Right ventricle myocardium inferior (tissue), 1 donor: ENCODE measurements at regions not wholly inside any gene's neighbourhood (a gene's known extent, or its start where the extent isn't known, plus 50 kb on each side); places are given as distances from the start of the nearest gene placed in this dataset.
A peak's percentile ranks its signal among the peaks of the same experiment; 100 is the strongest.
"Not testable (repeated sequence)": the region's sequence is repeated elsewhere in the genome, so short reads cannot be mapped to it uniquely, and the experiment has no call there.

Source experiments
- ATAC-seq: fragments of 200-7000 bp; cut with Tn5 transposase; one replicate; pipeline ENCODE4 v1.9.1; 2020; ENCODE audit warnings: mild to moderate bottlenecking, moderate library complexity
- DNase-seq: peaks from one replicate; pipeline ENCODE4 v3.0.0; 2021; ENCODE audit errors: missing footprints
- intact Hi-C: fragments of 100-400 bp; cut with DNase I; formaldehyde crosslinking; loops from one replicate; pipeline ENCODE4 v1.11.0; 2022
- donor health status: DM: no; HTN: yes; CAD: no; lungs with severe emphysema.

- intact Hi-C loops, result no loop called here
- ATAC-seq (no peak), DNase-seq (no peak)
These were observed 167.6 kb upstream of the ELL2 start for GRCh38 chr5:96129276-96129675.

- DNase-seq, result no peak
- intact Hi-C loops, result no loop called here
- ATAC-seq, result no peak
These were observed 166.7 kb upstream of the ELL2 start for GRCh38 chr5:96128204-96128864.

GRCh38 chr5:96127538-96127937, 165.9 kb upstream of the ELL2 start:
- intact Hi-C loops, result no loop called here
- no peak for DNase-seq
- ATAC-seq, result no peak

GRCh38 chr5:96125231-96125891, 163.7 kb upstream of the ELL2 start:
- no peak for DNase-seq
- intact Hi-C loops, result no loop called here
- ATAC-seq, result peak; percentile 26

- DNase-seq, result no peak
- intact Hi-C loops, result no loop called here
- no peak for ATAC-seq
These were observed 162.9 kb upstream of the ELL2 start for GRCh38 chr5:96124589-96124988.

GRCh38 chr5:96123418-96123817, 161.8 kb upstream of the ELL2 start:
- ATAC-seq, result no peak
- DNase-seq, result no peak
- intact Hi-C loops, result no loop called here

- ATAC-seq (no peak), DNase-seq (no peak)
- intact Hi-C loops, result no loop called here
These were observed 159.7 kb upstream of the ELL2 start for GRCh38 chr5:96121364-96121763.

- intact Hi-C loops, result no loop called here
- no peak for ATAC-seq
These were observed 158.5 kb upstream of the ELL2 start for GRCh38 chr5:96120120-96120519.

GRCh38 chr5:96117771-96118651, 156.4 kb upstream of the ELL2 start:
- DNase-seq, result no peak
- no peak for ATAC-seq
- intact Hi-C loops, result loop anchor here (5.0 kb wide), 1 partner anchor 219 kb away; no protein-coding TSS in a partner anchor

More at GRCh38 chr5:96120120-96120519, 158.5 kb upstream of the ELL2 start:
- no peak for DNase-seq

- ATAC-seq (no peak), DNase-seq (no peak)
- intact Hi-C loops, result loop anchor here (5.0 kb wide), 1 partner anchor 222 kb away; no protein-coding TSS in a partner anchor
These were observed 153.6 kb upstream of the ELL2 start for GRCh38 chr5:96115147-96115807.

GRCh38 chr5:96114736-96115135, 153.1 kb upstream of the ELL2 start:
- intact Hi-C loops, result loop anchor here (5.0 kb wide), 1 partner anchor 223 kb away; no protein-coding TSS in a partner anchor
- DNase-seq (no peak), ATAC-seq (no peak)

- peak; percentile 71 for DNase-seq
- intact Hi-C loops, result no loop called here
These were observed 151.7 kb upstream of the ELL2 start for GRCh38 chr5:96113170-96113939.

GRCh38 chr5:96112703-96113102, 151.1 kb upstream of the ELL2 start:
- ATAC-seq, result no peak
- intact Hi-C loops, result no loop called here
- DNase-seq, result no peak

More at GRCh38 chr5:96113170-96113939, 151.7 kb upstream of the ELL2 start:
- peak; percentile 62 for ATAC-seq

GRCh38 chr5:96112123-96112670, 150.5 kb upstream of the ELL2 start:
- intact Hi-C loops, result no loop called here
- ATAC-seq, result no peak
- DNase-seq, result no peak

GRCh38 chr5:96111080-96111756, 149.6 kb upstream of the ELL2 start:
- intact Hi-C loops, result no loop called here
- ATAC-seq (no peak), DNase-seq (no peak)

GRCh38 chr5:96110300-96110699, 148.6 kb upstream of the ELL2 start:
- intact Hi-C loops, result no loop called here
- ATAC-seq, result no peak
- DNase-seq, result no peak

- DNase-seq, ATAC-seq, intact Hi-C loops: not testable (repeated sequence)
These were observed 147.0 kb upstream of the ELL2 start for GRCh38 chr5:96108629-96109028.
